ENCODE measurements at regions not wholly inside any gene's neighbourhood (a gene's known extent, or its start where the extent isn't known, plus 50 kb on each side); places are given as distances from the start of the nearest gene placed in this dataset.

DNA sequence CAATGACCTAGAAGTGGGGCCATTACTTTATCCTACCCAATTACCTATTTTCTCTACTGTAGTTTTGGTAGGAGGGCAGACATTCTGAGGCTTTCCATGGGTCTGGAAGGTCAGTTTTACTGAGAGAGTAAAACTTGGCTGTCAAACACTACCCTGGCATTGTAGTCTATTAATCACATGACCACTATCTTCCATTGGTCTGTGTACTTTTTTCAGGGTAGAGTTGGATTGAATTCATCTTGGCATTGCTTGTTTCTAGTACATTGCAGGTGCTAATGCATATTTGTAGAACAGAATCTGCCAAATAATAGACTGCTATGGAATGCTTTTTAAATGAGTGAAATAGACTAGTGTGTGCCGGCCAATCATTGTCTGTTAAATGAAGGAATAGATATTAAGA lies 271.9 kb downstream of the STIM2 start:
- Histone ChIP-seq H3K27me3 (ENCODE audit: insufficient read depth, low read length) (no peaks in the 10 kb centered on the region), H3K79me2 (ENCODE audit: insufficient read depth, low read length) (no peaks in the 10 kb centered on the region), H3K4me1 (ENCODE audit: insufficient read depth, low read length) (no peaks in the 10 kb centered on the region), H3K4me2 (ENCODE audit: insufficient read depth, low read length) (no peak overlapping the region), H4K20me1 (ENCODE audit: insufficient read depth, low read length) (no peaks in the 10 kb centered on the region), H3K4me3 (ENCODE audit: insufficient read depth, low read length) (no peak overlapping the region), H2AFZ (ENCODE audit: low read length) (no peak overlapping the region), H3K27ac (ENCODE audit: low read depth, low read length) (no peak overlapping the region), H3K36me3 (ENCODE audit: insufficient read depth, low read length) (no peaks in the 10 kb centered on the region), H3K9me3 (ENCODE audit: low read depth, low read length) (no peaks in the 10 kb centered on the region)
- no peak for DNase-seq (ENCODE audit: insufficient read length, low spot score, missing footprints)
- TF ChIP-seq, protein P1, sequence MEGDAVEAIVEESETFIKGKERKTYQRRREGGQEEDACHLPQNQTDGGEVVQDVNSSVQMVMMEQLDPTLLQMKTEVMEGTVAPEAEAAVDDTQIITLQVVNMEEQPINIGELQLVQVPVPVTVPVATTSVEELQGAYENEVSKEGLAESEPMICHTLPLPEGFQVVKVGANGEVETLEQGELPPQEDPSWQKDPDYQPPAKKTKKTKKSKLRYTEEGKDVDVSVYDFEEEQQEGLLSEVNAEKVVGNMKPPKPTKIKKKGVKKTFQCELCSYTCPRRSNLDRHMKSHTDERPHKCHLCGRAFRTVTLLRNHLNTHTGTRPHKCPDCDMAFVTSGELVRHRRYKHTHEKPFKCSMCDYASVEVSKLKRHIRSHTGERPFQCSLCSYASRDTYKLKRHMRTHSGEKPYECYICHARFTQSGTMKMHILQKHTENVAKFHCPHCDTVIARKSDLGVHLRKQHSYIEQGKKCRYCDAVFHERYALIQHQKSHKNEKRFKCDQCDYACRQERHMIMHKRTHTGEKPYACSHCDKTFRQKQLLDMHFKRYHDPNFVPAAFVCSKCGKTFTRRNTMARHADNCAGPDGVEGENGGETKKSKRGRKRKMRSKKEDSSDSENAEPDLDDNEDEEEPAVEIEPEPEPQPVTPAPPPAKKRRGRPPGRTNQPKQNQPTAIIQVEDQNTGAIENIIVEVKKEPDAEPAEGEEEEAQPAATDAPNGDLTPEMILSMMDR (IDR thresholded peaks at IDR 0.05; ENCODE audit: extremely low read depth, low read depth, low read length): no peak

DNA sequence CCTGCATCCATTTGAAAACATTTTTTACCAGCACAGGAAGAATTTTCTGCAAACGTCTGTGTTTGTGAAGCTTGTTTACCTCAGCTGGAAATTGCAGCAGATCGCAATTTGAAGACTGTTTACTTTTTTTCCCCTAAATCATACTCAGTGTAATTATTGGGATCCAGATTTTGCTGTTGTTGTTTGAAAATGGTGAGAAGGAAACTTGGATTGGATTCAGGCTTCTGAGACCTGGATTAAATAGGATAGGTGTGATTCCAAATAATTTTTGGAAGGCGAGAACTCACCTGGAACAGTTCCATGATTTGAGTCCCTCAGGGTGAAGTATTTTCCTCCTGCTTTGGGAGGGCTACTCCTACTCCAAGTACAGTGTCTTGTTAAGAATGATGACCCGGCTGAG lies 279.8 kb downstream of the STIM2 start:
- Histone ChIP-seq H3K4me2 (ENCODE audit: insufficient read depth, low read length) (no peak overlapping the region), H3K4me3 (ENCODE audit: insufficient read depth, low read length) (no peak overlapping the region), H3K79me2 (ENCODE audit: insufficient read depth, low read length) (no peaks in the 10 kb centered on the region), H4K20me1 (ENCODE audit: insufficient read depth, low read length) (no peaks in the 10 kb centered on the region), H3K27me3 (ENCODE audit: insufficient read depth, low read length) (no peaks in the 10 kb centered on the region), H3K9me3 (ENCODE audit: low read depth, low read length) (no peaks in the 10 kb centered on the region), H2AFZ (ENCODE audit: low read length) (no peak overlapping the region), H3K36me3 (ENCODE audit: insufficient read depth, low read length) (no peaks in the 10 kb centered on the region), H3K27ac (ENCODE audit: low read depth, low read length) (no peak overlapping the region), H3K4me1 (ENCODE audit: insufficient read depth, low read length) (no peaks in the 10 kb centered on the region)
- DNase-seq (ENCODE audit: insufficient read length, low spot score, missing footprints): no peak
- TF ChIP-seq, protein P1 (IDR thresholded peaks at IDR 0.05; ENCODE audit: extremely low read depth, low read depth, low read length): no peak

DNA sequence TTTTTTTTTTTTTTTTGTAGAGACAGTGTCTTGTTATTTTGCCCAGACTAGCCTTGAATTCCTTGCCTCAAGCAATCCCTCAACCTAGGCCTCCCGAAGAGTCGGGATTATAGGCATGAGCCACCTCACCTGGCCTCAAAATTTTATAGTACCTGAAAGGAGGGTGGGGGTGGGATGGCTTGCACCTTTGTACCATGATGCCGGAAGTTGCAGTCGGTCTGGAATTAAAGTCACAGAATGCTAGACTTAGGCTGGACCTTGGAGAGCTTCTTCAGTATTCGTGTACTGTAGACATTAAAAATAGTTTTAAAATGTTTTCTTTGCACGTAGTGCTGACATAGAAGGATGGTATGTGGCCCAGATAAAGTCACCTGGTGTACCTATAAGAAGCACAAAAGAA lies 280.9 kb downstream of the STIM2 start:
- Histone ChIP-seq H3K9me3 (ENCODE audit: low read depth, low read length) (no peaks in the 10 kb centered on the region), H3K27ac (ENCODE audit: low read depth, low read length) (no peak overlapping the region)
- TF ChIP-seq, protein P1 (IDR thresholded peaks at IDR 0.05; ENCODE audit: extremely low read depth, low read depth, low read length): no peak

DNA sequence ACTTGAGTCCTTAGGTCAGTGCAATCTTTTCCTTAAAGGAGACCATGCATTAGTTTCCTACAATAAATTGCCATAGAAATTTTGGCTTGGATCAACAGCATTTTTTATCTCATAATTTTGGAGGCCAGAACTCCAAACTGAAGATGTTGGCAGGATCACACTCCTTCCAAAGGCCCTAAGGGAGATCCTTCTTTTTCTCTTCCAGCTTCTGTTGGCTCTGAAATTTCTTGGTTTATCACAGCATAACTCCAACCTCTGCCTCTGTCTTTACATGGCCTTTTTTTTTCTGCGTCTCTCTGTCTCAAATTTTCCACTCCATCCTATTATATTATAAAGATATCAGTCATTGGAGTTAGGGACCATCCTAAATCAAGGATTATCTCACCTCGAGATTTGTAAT lies 282.2 kb downstream of the STIM2 start:
- Histone ChIP-seq H3K27ac (ENCODE audit: low read depth, low read length) (no peak overlapping the region), H4K20me1 (ENCODE audit: insufficient read depth, low read length) (no peaks in the 10 kb centered on the region), H3K9me3 (ENCODE audit: low read depth, low read length) (no peaks in the 10 kb centered on the region), H3K36me3 (ENCODE audit: insufficient read depth, low read length) (no peaks in the 10 kb centered on the region), H3K27me3 (ENCODE audit: insufficient read depth, low read length) (no peaks in the 10 kb centered on the region), H2AFZ (ENCODE audit: low read length) (no peak overlapping the region), H3K4me3 (ENCODE audit: insufficient read depth, low read length) (no peak overlapping the region), H3K79me2 (ENCODE audit: insufficient read depth, low read length) (no peaks in the 10 kb centered on the region), H3K4me2 (ENCODE audit: insufficient read depth, low read length) (no peak overlapping the region), H3K4me1 (ENCODE audit: insufficient read depth, low read length) (no peaks in the 10 kb centered on the region)
- DNase-seq (ENCODE audit: insufficient read length, low spot score, missing footprints): no peak
- TF ChIP-seq, protein P1 (IDR thresholded peaks at IDR 0.05; ENCODE audit: extremely low read depth, low read depth, low read length): no peak

More for the DNA sequence above, 280.9 kb downstream of the STIM2 start:
- Histone ChIP-seq H3K4me1 (ENCODE audit: insufficient read depth, low read length) (no peaks in the 10 kb centered on the region), H3K79me2 (ENCODE audit: insufficient read depth, low read length) (no peaks in the 10 kb centered on the region), H3K4me2 (ENCODE audit: insufficient read depth, low read length) (no peak overlapping the region), H2AFZ (ENCODE audit: low read length) (no peak overlapping the region), H3K36me3 (ENCODE audit: insufficient read depth, low read length) (no peaks in the 10 kb centered on the region), H3K4me3 (ENCODE audit: insufficient read depth, low read length) (no peak overlapping the region), H3K27me3 (ENCODE audit: insufficient read depth, low read length) (no peaks in the 10 kb centered on the region), H4K20me1 (ENCODE audit: insufficient read depth, low read length) (no peaks in the 10 kb centered on the region)
- DNase-seq (ENCODE audit: insufficient read length, low spot score, missing footprints): no peak
